HepG2 (cell line): ENCODE measurements at regions not wholly inside any gene's neighbourhood (a gene's known extent, or its start where the extent isn't known, plus 50 kb on each side); places are given as distances from the start of the nearest gene placed in this dataset.

Experiments used
- ATAC-seq: fragments of 200-7000 bp; cut with Tn5 transposase; 3 replicates; pipeline ENCODE4 v1.9.1; 2020; ENCODE audit warnings: mild to moderate bottlenecking, moderate library complexity
- BruUV-seq: library from RNA; stranded (reverse); fragments of 400-500 nt; replicated peaks from 2 replicates; lab custom pipeline; 2021; lab: Mats Ljungman, UMichigan
- CTCF ChIA-PET: fragments of 300-600 bp; formaldehyde crosslinking; extraction: SDS; loops from one replicate; lab custom pipeline; 2021; ENCODE audit warnings: low total read pairs, inconsistent platforms, low intra/inter-chr PET ratio; lab: Yijun Ruan, JAX
- POLR2A ChIA-PET: fragments of 350-600 bp; sonication (Branson Sonifier 250); formaldehyde crosslinking; loops from one replicate; lab custom pipeline; 2020; ENCODE audit warnings: antibody characterized with exemption, inconsistent platforms; lab: Yijun Ruan, JAX
- DNase-seq: peaks from one replicate; pipeline ENCODE4 v3.0.0-alpha.2; 2015; ENCODE audit warnings: low spot score
- FAIRE-seq: peaks from 3 replicates; lab custom pipeline; 2011; peaks lifted over from hg19 to GRCh38; lab: Jason Lieb, UNC
- H2AFZ ChIP-seq: one replicate; pipeline ENCODE4 v1.6.1; 2011; ENCODE audit warnings: low read length, inconsistent platforms
- H3K27ac ChIP-seq: fragments of 300-600 bp; 3 replicates; pipeline ENCODE4 v1.8.0; 2011; ENCODE audit warnings: mixed run types, mild to moderate bottlenecking, mixed read lengths, low read length, inconsistent platforms; ENCODE audit not compliant: insufficient read depth; ENCODE audit errors: extremely low read length
- H3K27me3 ChIP-seq, 2 experiments: fragments of 200-600 bp in 1 of 2; 2 replicates in 1 of 2; 3 replicates in 1 of 2; pipeline versions ENCODE4 v1.6.0 to v1.8.0; 2011; ENCODE audit warnings: low read length in 2 of 2, mild to moderate bottlenecking in 2 of 2, moderate library complexity in 2 of 2, inconsistent platforms in 1 of 2; ENCODE audit not compliant: insufficient read depth in 2 of 2, control insufficient read depth in 1 of 2
- H3K36me3 ChIP-seq, 2 experiments: fragments of 200-600 bp in 1 of 2; replicated peaks in 1 of 2; 2 replicates in 1 of 2; 3 replicates in 1 of 2; pipeline versions ENCODE4 v1.5.1 to v1.8.0; 2011; ENCODE audit warnings: low read length in 2 of 2, inconsistent platforms in 1 of 2; ENCODE audit not compliant: insufficient read depth in 2 of 2, control insufficient read depth in 1 of 2
- H3K4me1 ChIP-seq: 2 replicates; pipeline ENCODE4 v1.5.1; 2012; ENCODE audit warnings: low read length, inconsistent platforms; ENCODE audit not compliant: insufficient read depth
- H3K4me2 ChIP-seq: 2 replicates; pipeline ENCODE4 v1.6.0; 2011; ENCODE audit warnings: low read depth, low read length, inconsistent platforms
- H3K4me3 ChIP-seq, 3 experiments: fragments of 200-600 bp in 1 of 3; sonication (generic), shearing (Covaris generic) in 1 of 3; replicated peaks in 1 of 3; 2 replicates each; pipeline ENCODE4 v1.5.1; 2011 to 2016; ENCODE audit warnings: low read length in 3 of 3, inconsistent platforms in 2 of 3, low read depth in 2 of 3, mild to moderate bottlenecking in 2 of 3, control low read depth in 1 of 3, mixed read lengths in 1 of 3; ENCODE audit not compliant: insufficient read depth in 1 of 3
- H3K79me2 ChIP-seq: one replicate; pipeline ENCODE4 v1.6.1; 2011; ENCODE audit warnings: low read length, inconsistent platforms; ENCODE audit not compliant: insufficient read depth
- H3K9ac ChIP-seq: 2 replicates; pipeline ENCODE4 v1.6.0; 2011; ENCODE audit warnings: mild to moderate bottlenecking, low read depth, low read length, inconsistent platforms; ENCODE audit not compliant: insufficient read depth
- H3K9me3 ChIP-seq: 2 replicates; pipeline ENCODE4 v1.5.1; 2012; ENCODE audit warnings: mild to moderate bottlenecking, low read length
- H4K20me1 ChIP-seq: 2 replicates; pipeline ENCODE4 v1.6.0; 2011; ENCODE audit warnings: inconsistent platforms, mild to moderate bottlenecking, low read length, moderate library complexity; ENCODE audit not compliant: insufficient read depth
- BORCS8-MEF2B ChIP-seq: sonication (generic); formaldehyde crosslinking; IDR thresholded peaks from 2 replicates; pipeline ENCODE4 v1.8.0; 2022; ENCODE audit warnings: mild to moderate bottlenecking, missing genetic modification reagents
- DMAP1 ChIP-seq: IDR thresholded peaks from 2 replicates; pipeline ENCODE4 v1.6.1; 2016
- FOXJ3 ChIP-seq: sonication (generic); formaldehyde crosslinking; IDR thresholded peaks from 2 replicates; pipeline ENCODE4 v1.4.0; 2020; ENCODE audit warnings: missing genetic modification reagents, mild to moderate bottlenecking, borderline replicate concordance
- IRF1 ChIP-seq: sonication (generic); formaldehyde crosslinking; IDR thresholded peaks from 2 replicates; pipeline ENCODE4 v1.4.0; 2020; ENCODE audit warnings: low read depth, mild to moderate bottlenecking, missing genetic modification reagents
- SYNCRIP ChIP-seq: fragments of 200-400 bp; formaldehyde crosslinking; IDR thresholded peaks from 2 replicates; pipeline ENCODE4 v1.6.1; 2018; ENCODE audit warnings: mild to moderate bottlenecking, low read depth, low read length; ENCODE audit not compliant: insufficient read depth
- WIZ ChIP-seq: sonication (generic); formaldehyde crosslinking; IDR thresholded peaks from 2 replicates; pipeline ENCODE4 v1.5.1; 2020; ENCODE audit warnings: mild to moderate bottlenecking, missing genetic modification reagents
- ZNF318 ChIP-seq: sonication (generic); formaldehyde crosslinking; IDR thresholded peaks from 2 replicates; pipeline ENCODE4 v1.4.0; 2020; ENCODE audit warnings: mild to moderate bottlenecking, missing genetic modification reagents
- WGBS: methylation state at CpG from one replicate; pipeline ENCODE4 v1.1.6; 2017; ENCODE audit warnings: low lambda C conversion rate; 5-methylcytosine and 5-hydroxymethylcytosine counted together
- in situ Hi-C: cut with HindIII; loops from 2 replicates; pipeline ENCODE4 v1.10.0; 2017; ENCODE audit warnings: low pct_unique_long_range_greater_than_20kb; ENCODE audit not compliant: extremely low pct_ligation_motif_present
- intact Hi-C: fragments of 100-400 bp; cut with micrococcal nuclease; formaldehyde crosslinking; loops from one replicate; pipeline ENCODE4 v1.10.0; 2022; ENCODE audit not compliant: unreplicated experiment
- TF ChIP-seq, protein P1 (sequence below): IDR thresholded peaks from 2 replicates; pipeline ENCODE4 v1.6.1; 2016; ENCODE audit warnings: missing compliant biosample characterization, missing genetic modification reagents, borderline replicate concordance
- TF ChIP-seq, protein P2 (sequence below): sonication (generic); formaldehyde crosslinking; IDR thresholded peaks from 2 replicates; pipeline ENCODE4 v1.8.0; 2022; ENCODE audit warnings: missing genetic modification reagents, low read depth, mild to moderate bottlenecking, borderline replicate concordance
- TF ChIP-seq, protein P3 (sequence below): sonication (generic); formaldehyde crosslinking; IDR thresholded peaks from 2 replicates; pipeline ENCODE4 v1.4.0; 2020; ENCODE audit warnings: missing genetic modification reagents
- TF ChIP-seq, protein P4 (sequence below): sonication (generic); IDR thresholded peaks from 2 replicates; pipeline ENCODE4 v1.6.1; 2016; ENCODE audit warnings: low read depth, borderline replicate concordance

- ATAC-seq: no peak
- no peak overlapping the region for H3K4me3 ChIP-seq
- H3K27ac ChIP-seq: no peak overlapping the region
- no peaks in the 10 kb centered on the region for H3K9me3 ChIP-seq
- in situ Hi-C loops: no loop called here
- no peak for FAIRE-seq
- H3K36me3 ChIP-seq: no peaks in the 10 kb centered on the region
- H3K4me2 ChIP-seq: no peak overlapping the region
- H3K4me1 ChIP-seq: no peaks in the 10 kb centered on the region
- DNase-seq: no peak
- no TSS peak for BruUV-seq
- TF ChIP-seq, protein P1, sequence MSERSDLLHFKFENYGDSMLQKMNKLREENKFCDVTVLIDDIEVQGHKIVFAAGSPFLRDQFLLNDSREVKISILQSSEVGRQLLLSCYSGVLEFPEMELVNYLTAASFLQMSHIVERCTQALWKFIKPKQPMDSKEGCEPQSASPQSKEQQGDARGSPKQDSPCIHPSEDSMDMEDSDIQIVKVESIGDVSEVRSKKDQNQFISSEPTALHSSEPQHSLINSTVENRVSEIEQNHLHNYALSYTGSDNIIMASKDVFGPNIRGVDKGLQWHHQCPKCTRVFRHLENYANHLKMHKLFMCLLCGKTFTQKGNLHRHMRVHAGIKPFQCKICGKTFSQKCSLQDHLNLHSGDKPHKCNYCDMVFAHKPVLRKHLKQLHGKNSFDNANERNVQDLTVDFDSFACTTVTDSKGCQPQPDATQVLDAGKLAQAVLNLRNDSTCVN: no peak
- TF ChIP-seq SYNCRIP: no peak
- no peak for TF ChIP-seq BORCS8-MEF2B
- TF ChIP-seq, protein P2, sequence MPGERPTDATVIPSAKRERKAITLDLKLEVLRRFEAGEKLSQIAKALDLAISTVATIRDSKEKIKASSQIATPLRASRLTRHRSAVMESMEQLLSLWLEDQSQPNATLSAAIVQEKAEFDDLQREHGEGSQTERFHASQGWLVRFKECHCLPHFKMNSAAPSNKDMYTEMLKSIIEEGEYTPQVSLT (CRISPR knock-in tag): no peak
- TF ChIP-seq ZNF318: no peak
- TF ChIP-seq DMAP1 (CRISPR knock-in tag): no peak
- TF ChIP-seq, protein P3, sequence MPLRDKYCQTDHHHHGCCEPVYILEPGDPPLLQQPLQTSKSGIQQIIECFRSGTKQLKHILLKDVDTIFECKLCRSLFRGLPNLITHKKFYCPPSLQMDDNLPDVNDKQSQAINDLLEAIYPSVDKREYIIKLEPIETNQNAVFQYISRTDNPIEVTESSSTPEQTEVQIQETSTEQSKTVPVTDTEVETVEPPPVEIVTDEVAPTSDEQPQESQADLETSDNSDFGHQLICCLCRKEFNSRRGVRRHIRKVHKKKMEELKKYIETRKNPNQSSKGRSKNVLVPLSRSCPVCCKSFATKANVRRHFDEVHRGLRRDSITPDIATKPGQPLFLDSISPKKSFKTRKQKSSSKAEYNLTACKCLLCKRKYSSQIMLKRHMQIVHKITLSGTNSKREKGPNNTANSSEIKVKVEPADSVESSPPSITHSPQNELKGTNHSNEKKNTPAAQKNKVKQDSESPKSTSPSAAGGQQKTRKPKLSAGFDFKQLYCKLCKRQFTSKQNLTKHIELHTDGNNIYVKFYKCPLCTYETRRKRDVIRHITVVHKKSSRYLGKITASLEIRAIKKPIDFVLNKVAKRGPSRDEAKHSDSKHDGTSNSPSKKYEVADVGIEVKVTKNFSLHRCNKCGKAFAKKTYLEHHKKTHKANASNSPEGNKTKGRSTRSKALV (CRISPR knock-in tag): no peak
- TF ChIP-seq FOXJ3: no peak
- no peak for TF ChIP-seq WIZ (CRISPR knock-in tag)
- TF ChIP-seq, protein P4, sequence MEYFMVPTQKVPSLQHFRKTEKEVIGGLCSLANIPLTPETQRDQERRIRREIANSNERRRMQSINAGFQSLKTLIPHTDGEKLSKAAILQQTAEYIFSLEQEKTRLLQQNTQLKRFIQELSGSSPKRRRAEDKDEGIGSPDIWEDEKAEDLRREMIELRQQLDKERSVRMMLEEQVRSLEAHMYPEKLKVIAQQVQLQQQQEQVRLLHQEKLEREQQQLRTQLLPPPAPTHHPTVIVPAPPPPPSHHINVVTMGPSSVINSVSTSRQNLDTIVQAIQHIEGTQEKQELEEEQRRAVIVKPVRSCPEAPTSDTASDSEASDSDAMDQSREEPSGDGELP: no peak
- no peak for TF ChIP-seq IRF1 (CRISPR knock-in tag)
- CTCF ChIA-PET: no interaction called here
- no peaks in the 10 kb centered on the region for H3K79me2 ChIP-seq
- H4K20me1 ChIP-seq: no peaks in the 10 kb centered on the region
- H3K27me3 ChIP-seq: no peaks in the 10 kb centered on the region
- no peak overlapping the region for H3K9ac ChIP-seq
- intact Hi-C loops: no loop called here
- POLR2A ChIA-PET: no interaction called here
- 2% methylated on average over 2 of the region's 2 CpGs for WGBS
- H2AFZ ChIP-seq: no peak overlapping the region
Observed at GRCh38 chr10:60494774-60495173, 105.1 kb upstream of the ANK3 start.
